ENCODE measurements at regions not wholly inside any gene's neighbourhood (a gene's known extent, or its start where the extent isn't known, plus 50 kb on each side); places are given as distances from the start of the nearest gene placed in this dataset.
"Not testable (repeated sequence)": the region's sequence is repeated elsewhere in the genome, so short reads cannot be mapped to it uniquely, and the experiment has no call there.

GRCh38 chr3:198096015-198096414, 136.0 kb downstream of the LMLN start:
- no peak for TF ChIP-seq CTCF (IDR thresholded peaks at IDR 0.05; ENCODE audit: poor library complexity, severe bottlenecking)
- H3K36me3 ChIP-seq (ENCODE audit: low read depth) = no peaks in the 10 kb centered on the region
- no peak overlapping the region for H3K27ac ChIP-seq (ENCODE audit: poor library complexity, severe bottlenecking)
- H3K4me3 ChIP-seq (ENCODE audit: severe bottlenecking) = no peak overlapping the region
- DNase-seq (ENCODE audit: low spot score) (no peak), ATAC-seq (ENCODE audit: low read depth) (no peak)
- H3K4me1 ChIP-seq (ENCODE audit: insufficient read depth, poor library complexity, severe bottlenecking) = no peaks in the 10 kb centered on the region
- peaks cover 58% of the 10 kb centered on the region for H3K27me3 ChIP-seq (ENCODE audit: insufficient read depth, poor library complexity, severe bottlenecking)
- peaks cover 1% of the 10 kb centered on the region for H3K9me3 ChIP-seq (ENCODE audit: severe bottlenecking)

GRCh38 chr3:198097048-198097447, 137.0 kb downstream of the LMLN start:
- ATAC-seq (ENCODE audit: low read depth) = no peak
- peaks cover 47% of the 10 kb centered on the region for H3K27me3 ChIP-seq (ENCODE audit: insufficient read depth, poor library complexity, severe bottlenecking)
- no peaks in the 10 kb centered on the region for H3K9me3 ChIP-seq (ENCODE audit: severe bottlenecking)
- no peak for DNase-seq (ENCODE audit: low spot score)
- H3K27ac ChIP-seq (ENCODE audit: poor library complexity, severe bottlenecking) = no peak overlapping the region
- no peaks in the 10 kb centered on the region for H3K36me3 ChIP-seq (ENCODE audit: low read depth)
- TF ChIP-seq CTCF (IDR thresholded peaks at IDR 0.05; ENCODE audit: poor library complexity, severe bottlenecking) = no peak
- H3K4me1 ChIP-seq (ENCODE audit: insufficient read depth, poor library complexity, severe bottlenecking) = no peaks in the 10 kb centered on the region
- no peak overlapping the region for H3K4me3 ChIP-seq (ENCODE audit: severe bottlenecking)

GRCh38 chr3:198098661-198099081, 138.7 kb downstream of the LMLN start:
- H3K4me1 ChIP-seq (ENCODE audit: insufficient read depth, poor library complexity, severe bottlenecking); ATAC-seq (ENCODE audit: low read depth); DNase-seq (ENCODE audit: low spot score); H3K4me3 ChIP-seq (ENCODE audit: severe bottlenecking); H3K9me3 ChIP-seq (ENCODE audit: severe bottlenecking); H3K27ac ChIP-seq (ENCODE audit: poor library complexity, severe bottlenecking); H3K36me3 ChIP-seq (ENCODE audit: low read depth): not testable (repeated sequence)
- peaks cover 31% of the 10 kb centered on the region for H3K27me3 ChIP-seq (ENCODE audit: insufficient read depth, poor library complexity, severe bottlenecking)

GRCh38 chr3:198103070-198103469, 143.1 kb downstream of the LMLN start:
- not testable (repeated sequence) for H3K27ac ChIP-seq (ENCODE audit: poor library complexity, severe bottlenecking); DNase-seq (ENCODE audit: low spot score); H3K4me1 ChIP-seq (ENCODE audit: insufficient read depth, poor library complexity, severe bottlenecking); H3K9me3 ChIP-seq (ENCODE audit: severe bottlenecking); H3K4me3 ChIP-seq (ENCODE audit: severe bottlenecking); H3K36me3 ChIP-seq (ENCODE audit: low read depth); ATAC-seq (ENCODE audit: low read depth)
- H3K27me3 ChIP-seq (ENCODE audit: insufficient read depth, poor library complexity, severe bottlenecking) = peaks cover 16% of the 10 kb centered on the region

- Histone ChIP-seq H3K27ac (ENCODE audit: poor library complexity, severe bottlenecking) (no peak overlapping the region), H3K4me1 (ENCODE audit: insufficient read depth, poor library complexity, severe bottlenecking) (no peaks in the 10 kb centered on the region), H3K9me3 (ENCODE audit: severe bottlenecking) (no peaks in the 10 kb centered on the region), H3K4me3 (ENCODE audit: severe bottlenecking) (no peak overlapping the region), H3K36me3 (ENCODE audit: low read depth) (no peaks in the 10 kb centered on the region), H3K27me3 (ENCODE audit: insufficient read depth, poor library complexity, severe bottlenecking) (peaks cover 33% of the 10 kb centered on the region)
- TF ChIP-seq CTCF (IDR thresholded peaks at IDR 0.05; ENCODE audit: poor library complexity, severe bottlenecking) = no peak
- no peak for DNase-seq (ENCODE audit: low spot score)
- no peak for ATAC-seq (ENCODE audit: low read depth)
Observed at GRCh38 chr3:198106265-198106664, 146.2 kb downstream of the LMLN start.

GRCh38 chr3:198107840-198108734, 148.1 kb downstream of the LMLN start:
- ATAC-seq (ENCODE audit: low read depth) (no peak), DNase-seq (ENCODE audit: low spot score) (no peak)
- no peaks in the 10 kb centered on the region for H3K9me3 ChIP-seq (ENCODE audit: severe bottlenecking)
- peaks cover 49% of the 10 kb centered on the region for H3K27me3 ChIP-seq (ENCODE audit: insufficient read depth, poor library complexity, severe bottlenecking)
- H3K36me3 ChIP-seq (ENCODE audit: low read depth) = no peaks in the 10 kb centered on the region
- no peaks in the 10 kb centered on the region for H3K4me1 ChIP-seq (ENCODE audit: insufficient read depth, poor library complexity, severe bottlenecking)
- TF ChIP-seq CTCF (IDR thresholded peaks at IDR 0.05; ENCODE audit: poor library complexity, severe bottlenecking) = no peak
- no peak overlapping the region for H3K4me3 ChIP-seq (ENCODE audit: severe bottlenecking)
- H3K27ac ChIP-seq (ENCODE audit: poor library complexity, severe bottlenecking) = no peak overlapping the region

Measured in RWPE2 (cell line).